ENCODE measurements at regions not wholly inside any gene's neighbourhood (a gene's known extent, or its start where the extent isn't known, plus 50 kb on each side); places are given as distances from the start of the nearest gene placed in this dataset.

GRCh38 chr6:168906391-168906790 is 347.3 kb downstream of the THBS2 start:
- TF ChIP-seq POLR2A (IDR thresholded peaks at IDR 0.05), result no peak
- no peak for TF ChIP-seq POLR2AphosphoS5 (IDR thresholded peaks at IDR 0.05)
- TF ChIP-seq CTCF (IDR thresholded peaks at IDR 0.05), result no peak
- no peak for TF ChIP-seq EP300 (IDR thresholded peaks at IDR 0.05)
- Histone ChIP-seq H3K27me3 (no peaks in the 10 kb centered on the region), H3K4me3 (no peak overlapping the region), H3K4me1 (no peaks in the 10 kb centered on the region), H3K9me3 (peaks cover 0 to 3% (median 0%) of the 10 kb centered on the region in 4 donors), H3K27ac (no peak overlapping the region), H3K36me3 (no peaks in the 10 kb centered on the region)
- intact Hi-C loops (cut with DNase I), result no loop called here
- 30 to 73% methylated on average over 5 of the region's 5 CpGs for WGBS, 2 donors
- no peak for DNase-seq

- no peaks in the 10 kb centered on the region for H3K36me3 ChIP-seq
- no peak overlapping the region for H3K27ac ChIP-seq
- WGBS, 2 donors, result 84 to 90% methylated on average over 7 of the region's 7 CpGs
- intact Hi-C loops (cut with DNase I), result no loop called here
- no peaks in the 10 kb centered on the region for H3K27me3 ChIP-seq
- DNase-seq, result no peak
- no peak for TF ChIP-seq CTCF (IDR thresholded peaks at IDR 0.05)
- TF ChIP-seq POLR2AphosphoS5 (IDR thresholded peaks at IDR 0.05), result no peak
- no peak overlapping the region for H3K4me3 ChIP-seq
- peaks cover 0 to 3% (median 0%) of the 10 kb centered on the region in 4 donors for H3K9me3 ChIP-seq
- H3K4me1 ChIP-seq, result no peaks in the 10 kb centered on the region
These were observed 348.1 kb downstream of the THBS2 start for GRCh38 chr6:168905451-168906090.

GRCh38 chr6:168903613-168904345 is 349.9 kb downstream of the THBS2 start:
- Histone ChIP-seq H3K27ac (no peak overlapping the region), H3K36me3 (no peaks in the 10 kb centered on the region), H3K4me1 (peaks cover 0 to 5% (median 1%) of the 10 kb centered on the region in 4 donors), H3K4me3 (no peak overlapping the region), H3K27me3 (no peaks in the 10 kb centered on the region), H3K9me3 (peaks cover 0 to 3% (median 0%) of the 10 kb centered on the region in 4 donors)
- DNase-seq, result no peak
- WGBS, 2 donors, result 92 to 93% methylated on average over 17 of the region's 17 CpGs
- intact Hi-C loops (cut with DNase I), result no loop called here
- TF ChIP-seq POLR2AphosphoS5 (IDR thresholded peaks at IDR 0.05), result no peak
- TF ChIP-seq POLR2A (IDR thresholded peaks at IDR 0.05), result no peak
- no peak for TF ChIP-seq EP300 (IDR thresholded peaks at IDR 0.05)
- TF ChIP-seq CTCF (IDR thresholded peaks at IDR 0.05), result no peak

- peaks cover 0 to 13% (median 3%) of the 10 kb centered on the region in 4 donors for H3K4me1 ChIP-seq
- no peak for DNase-seq
- intact Hi-C loops (cut with DNase I), result no loop called here
- no peaks in the 10 kb centered on the region for H3K36me3 ChIP-seq
- TF ChIP-seq CTCF (IDR thresholded peaks at IDR 0.05), result no peak
- no peak for TF ChIP-seq POLR2A (IDR thresholded peaks at IDR 0.05)
- no peak for TF ChIP-seq POLR2AphosphoS5 (IDR thresholded peaks at IDR 0.05)
- no peak for TF ChIP-seq EP300 (IDR thresholded peaks at IDR 0.05)
- H3K27ac ChIP-seq, result no peak overlapping the region
- 45 to 86% methylated on average over 6 of the region's 6 CpGs for WGBS, 2 donors
- no peaks in the 10 kb centered on the region for H3K9me3 ChIP-seq
- H3K4me3 ChIP-seq, result no peak overlapping the region
- H3K27me3 ChIP-seq, result no peaks in the 10 kb centered on the region
These were observed 351.6 kb downstream of the THBS2 start for GRCh38 chr6:168902075-168902474.
